ENCODE measurements at regions not wholly inside any gene's neighbourhood (a gene's known extent, or its start where the extent isn't known, plus 50 kb on each side); places are given as distances from the start of the nearest gene placed in this dataset.

DNA sequence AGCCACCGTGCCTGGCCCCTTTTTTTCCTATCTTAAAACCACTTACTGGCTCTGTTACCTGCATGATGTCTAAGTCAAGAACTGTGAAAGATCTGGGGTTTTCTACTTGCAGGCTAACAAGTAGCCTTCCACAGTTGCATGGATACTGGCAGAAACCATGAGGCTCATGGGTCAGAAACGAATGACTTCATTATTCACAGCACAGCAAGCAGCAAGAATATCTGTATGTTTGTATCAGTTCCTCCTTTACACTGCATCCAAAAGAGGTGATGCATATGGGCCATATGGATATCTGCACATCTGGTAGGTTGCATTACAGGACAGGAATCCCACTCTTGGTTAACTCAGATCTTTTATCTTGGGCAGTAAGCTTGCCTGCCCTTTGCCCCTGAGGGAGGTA lies 154.9 kb upstream of the NUDT6 start:
- 93 to 97% methylated on average over 2 of the region's 2 CpGs for WGBS, 2 donors
- no peak overlapping the region for H3K27ac ChIP-seq
- H3K4me3 ChIP-seq, result no peak overlapping the region
- intact Hi-C loops (cut with DNase I), result no loop called here
- no peak for ATAC-seq
- H3K36me3 ChIP-seq (replicated peaks in 1 of 2; ENCODE audit: insufficient read depth in 1 of 2, low read depth in 2 of 2), result no peaks in the 10 kb centered on the region
- no peak for DNase-seq
- TF ChIP-seq, protein P1, sequence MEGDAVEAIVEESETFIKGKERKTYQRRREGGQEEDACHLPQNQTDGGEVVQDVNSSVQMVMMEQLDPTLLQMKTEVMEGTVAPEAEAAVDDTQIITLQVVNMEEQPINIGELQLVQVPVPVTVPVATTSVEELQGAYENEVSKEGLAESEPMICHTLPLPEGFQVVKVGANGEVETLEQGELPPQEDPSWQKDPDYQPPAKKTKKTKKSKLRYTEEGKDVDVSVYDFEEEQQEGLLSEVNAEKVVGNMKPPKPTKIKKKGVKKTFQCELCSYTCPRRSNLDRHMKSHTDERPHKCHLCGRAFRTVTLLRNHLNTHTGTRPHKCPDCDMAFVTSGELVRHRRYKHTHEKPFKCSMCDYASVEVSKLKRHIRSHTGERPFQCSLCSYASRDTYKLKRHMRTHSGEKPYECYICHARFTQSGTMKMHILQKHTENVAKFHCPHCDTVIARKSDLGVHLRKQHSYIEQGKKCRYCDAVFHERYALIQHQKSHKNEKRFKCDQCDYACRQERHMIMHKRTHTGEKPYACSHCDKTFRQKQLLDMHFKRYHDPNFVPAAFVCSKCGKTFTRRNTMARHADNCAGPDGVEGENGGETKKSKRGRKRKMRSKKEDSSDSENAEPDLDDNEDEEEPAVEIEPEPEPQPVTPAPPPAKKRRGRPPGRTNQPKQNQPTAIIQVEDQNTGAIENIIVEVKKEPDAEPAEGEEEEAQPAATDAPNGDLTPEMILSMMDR (IDR thresholded peaks at IDR 0.05), result no peak
- no peak for TF ChIP-seq POLR2A (IDR thresholded peaks at IDR 0.05)
- H3K4me1 ChIP-seq, result no peaks in the 10 kb centered on the region
- H3K27me3 ChIP-seq, result no peaks in the 10 kb centered on the region
- H3K9me3 ChIP-seq, result no peaks in the 10 kb centered on the region

DNA sequence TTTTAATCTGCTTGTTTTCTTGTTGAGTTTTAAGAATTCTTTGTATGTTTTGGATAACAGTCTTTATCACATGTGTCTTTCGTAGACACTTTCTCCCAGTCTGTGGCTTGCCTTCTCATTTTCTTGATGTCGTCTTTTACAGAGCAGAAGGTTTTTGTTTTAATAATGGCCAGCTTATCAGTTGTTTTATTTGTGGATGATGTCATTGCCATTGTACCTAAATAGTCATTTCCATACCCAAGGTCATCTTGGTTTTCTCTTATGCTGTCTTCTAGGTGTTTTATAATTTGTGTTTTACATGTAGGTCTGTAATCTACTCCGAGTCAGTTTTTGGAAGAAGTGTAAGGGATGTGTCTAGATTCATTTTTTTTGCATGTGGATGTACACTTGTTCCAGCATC lies 159.6 kb upstream of the NUDT6 start:
- no peak for TF ChIP-seq POLR2A (IDR thresholded peaks at IDR 0.05)
- TF ChIP-seq, protein P1 (IDR thresholded peaks at IDR 0.05), result no peak
- WGBS, 2 donors, result 71 to 75% methylated on average over 3 of the region's 3 CpGs
- no peak overlapping the region for H3K4me3 ChIP-seq
- ATAC-seq (no peak), DNase-seq (no peak)
- no peaks in the 10 kb centered on the region for H3K9me3 ChIP-seq
- no peaks in the 10 kb centered on the region for H3K36me3 ChIP-seq (replicated peaks in 1 of 2; ENCODE audit: insufficient read depth in 1 of 2, low read depth in 2 of 2)
- H3K27me3 ChIP-seq, result no peaks in the 10 kb centered on the region
- intact Hi-C loops (cut with DNase I), result no loop called here
- no peak overlapping the region for H3K27ac ChIP-seq
- no peaks in the 10 kb centered on the region for H3K4me1 ChIP-seq

DNA sequence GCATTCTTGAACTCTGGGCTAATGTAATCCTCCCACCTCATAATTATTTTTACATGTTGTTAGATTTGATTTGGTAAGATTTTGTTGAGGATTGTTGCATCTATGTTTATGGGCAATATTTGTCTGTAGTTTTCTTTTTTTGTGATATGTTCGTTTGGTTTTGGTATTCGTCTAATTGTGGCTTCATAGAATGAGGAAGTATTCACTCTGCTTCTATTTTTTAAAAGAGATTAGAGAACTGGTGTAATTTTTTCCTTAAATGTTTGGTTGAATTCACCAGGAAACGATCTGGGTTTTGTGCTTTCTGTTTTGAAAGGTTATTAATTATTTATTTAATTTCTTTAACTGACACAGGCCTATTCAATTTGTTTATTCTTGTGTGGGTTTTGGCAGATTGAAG lies 161.2 kb upstream of the NUDT6 start:
- Histone ChIP-seq H3K27ac (no peak overlapping the region), H3K4me1 (no peaks in the 10 kb centered on the region), H3K9me3 (no peaks in the 10 kb centered on the region), H3K36me3 (replicated peaks in 1 of 2; ENCODE audit: insufficient read depth in 1 of 2, low read depth in 2 of 2) (no peaks in the 10 kb centered on the region), H3K4me3 (no peak overlapping the region), H3K27me3 (no peaks in the 10 kb centered on the region)
- TF ChIP-seq, protein P1 (IDR thresholded peaks at IDR 0.05), result no peak
- TF ChIP-seq POLR2A (IDR thresholded peaks at IDR 0.05), result no peak
- WGBS, 2 donors, result 48 to 58% methylated on average over 3 of the region's 3 CpGs
- DNase-seq (no peak), ATAC-seq (no peak)
- intact Hi-C loops (cut with DNase I), result no loop called here

DNA sequence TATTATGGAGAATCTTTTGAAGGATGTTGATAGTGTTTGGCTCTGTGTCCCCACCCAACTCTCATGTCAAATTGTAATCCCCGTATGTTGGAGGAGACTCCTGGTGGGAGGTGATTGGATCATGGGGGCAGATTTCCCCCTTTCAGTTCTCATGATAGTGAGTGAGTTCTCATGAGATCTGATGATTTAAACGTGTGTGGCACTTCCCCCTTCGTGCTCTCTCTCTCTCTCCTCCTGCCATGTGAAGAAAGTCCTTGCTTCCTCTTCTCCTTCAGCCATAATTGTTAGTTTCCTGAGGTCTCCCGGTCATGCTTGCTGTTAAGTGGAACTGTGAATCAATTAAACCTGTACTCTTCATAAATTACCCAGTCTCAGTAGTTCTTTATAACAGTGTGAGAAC lies 166.1 kb upstream of the NUDT6 start:
- H3K4me1 ChIP-seq, result no peaks in the 10 kb centered on the region
- DNase-seq, result no peak
- H3K27ac ChIP-seq, result no peak overlapping the region
- intact Hi-C loops (cut with DNase I), result no loop called here
- 60 to 80% methylated on average over 4 of the region's 4 CpGs for WGBS, 2 donors
- no peaks in the 10 kb centered on the region for H3K36me3 ChIP-seq (replicated peaks in 1 of 2; ENCODE audit: insufficient read depth in 1 of 2, low read depth in 2 of 2)
- H3K9me3 ChIP-seq, result no peaks in the 10 kb centered on the region
- H3K4me3 ChIP-seq, result no peak overlapping the region
- ATAC-seq, result no peak
- no peaks in the 10 kb centered on the region for H3K27me3 ChIP-seq
- no peak for TF ChIP-seq POLR2A (IDR thresholded peaks at IDR 0.05)
- TF ChIP-seq, protein P1 (IDR thresholded peaks at IDR 0.05), result no peak

DNA sequence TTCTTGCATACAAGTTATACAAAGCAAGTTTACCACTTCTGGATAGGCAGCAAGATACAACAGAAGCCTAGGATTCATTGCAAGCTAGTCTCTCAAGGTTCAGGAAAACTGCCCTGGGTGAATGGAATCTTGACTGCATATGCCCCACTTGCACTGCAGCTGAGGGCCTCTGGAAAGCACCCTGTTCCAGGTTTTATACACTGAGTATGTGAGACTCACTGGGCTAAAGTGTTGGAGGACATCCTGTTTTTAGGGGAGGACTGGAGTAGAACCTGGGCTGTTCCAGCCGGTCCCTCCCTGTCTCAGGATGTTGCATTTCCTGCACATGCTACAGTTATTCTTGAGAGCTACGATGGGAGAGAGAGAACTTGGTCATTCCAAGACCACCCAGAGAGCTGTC lies 168.5 kb upstream of the NUDT6 start:
- H3K27ac ChIP-seq, result no peak overlapping the region
- intact Hi-C loops (cut with DNase I), result no loop called here
- 88 to 95% methylated on average over 2 of the region's 2 CpGs for whole genome bisulfite sequencing, 2 donors
- no peak for TF ChIP-seq POLR2A (IDR thresholded peaks at IDR 0.05)
- TF ChIP-seq, protein P1 (IDR thresholded peaks at IDR 0.05), result no peak
- H3K9me3 ChIP-seq, result no peaks in the 10 kb centered on the region
- no peak overlapping the region for H3K4me3 ChIP-seq
- H3K4me1 ChIP-seq, result no peaks in the 10 kb centered on the region
- ATAC-seq (no peak), DNase-seq (no peak)
- no peaks in the 10 kb centered on the region for H3K36me3 ChIP-seq (replicated peaks in 1 of 2; ENCODE audit: insufficient read depth in 1 of 2, low read depth in 2 of 2)
- H3K27me3 ChIP-seq, result no peaks in the 10 kb centered on the region
